IPS-NIHi7 (cell line): ENCODE measurements at regions not wholly inside any gene's neighbourhood (a gene's known extent, or its start where the extent isn't known, plus 50 kb on each side); places are given as distances from the start of the nearest gene placed in this dataset.
A peak's percentile ranks its signal among the peaks of the same experiment; 100 is the strongest.

Experiments
- DNase-seq: peaks from one replicate; pipeline ENCODE4 v3.0.0; 2012; ENCODE audit warnings: mixed read lengths; ENCODE audit errors: extremely low spot score

- no peak for DNase-seq
Measured at GRCh38 chr2:121074293-121074932, 210.6 kb downstream of the TFCP2L1 start.

DNA sequence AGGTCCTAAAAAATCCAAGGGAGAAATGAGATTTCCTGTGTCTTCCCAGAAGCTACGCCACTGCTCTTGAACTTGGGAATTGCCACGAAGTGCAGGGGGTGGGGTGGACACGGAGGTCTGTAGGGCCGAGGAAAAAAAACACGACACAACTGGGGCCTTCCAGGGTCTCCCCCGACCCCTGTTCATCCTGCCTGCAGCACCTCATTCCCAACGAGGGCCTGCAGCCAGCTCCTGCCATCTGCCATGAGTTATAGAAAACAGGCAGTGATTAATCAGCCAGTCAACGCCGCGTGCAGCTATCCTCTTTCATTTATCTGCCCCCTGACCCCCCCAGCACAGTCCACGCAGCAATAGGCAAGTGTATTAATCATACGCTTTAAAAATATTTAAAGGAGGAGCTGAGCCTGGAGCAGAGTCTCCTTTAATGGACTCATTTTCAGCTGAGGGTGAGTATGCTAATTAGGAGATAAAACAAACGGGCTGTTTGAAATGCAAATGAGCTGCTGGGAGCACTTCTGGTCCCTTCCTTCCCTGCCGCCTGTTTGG is 209.9 kb downstream of the TFCP2L1 start:
- DNase-seq, result peak; percentile 91

GRCh38 chr2:121075641-121076497 is 209.1 kb downstream of the TFCP2L1 start:
- peak; percentile 52 for DNase-seq

GRCh38 chr2:121076498-121076820 is 208.5 kb downstream of the TFCP2L1 start:
- DNase-seq, result no peak

DNA sequence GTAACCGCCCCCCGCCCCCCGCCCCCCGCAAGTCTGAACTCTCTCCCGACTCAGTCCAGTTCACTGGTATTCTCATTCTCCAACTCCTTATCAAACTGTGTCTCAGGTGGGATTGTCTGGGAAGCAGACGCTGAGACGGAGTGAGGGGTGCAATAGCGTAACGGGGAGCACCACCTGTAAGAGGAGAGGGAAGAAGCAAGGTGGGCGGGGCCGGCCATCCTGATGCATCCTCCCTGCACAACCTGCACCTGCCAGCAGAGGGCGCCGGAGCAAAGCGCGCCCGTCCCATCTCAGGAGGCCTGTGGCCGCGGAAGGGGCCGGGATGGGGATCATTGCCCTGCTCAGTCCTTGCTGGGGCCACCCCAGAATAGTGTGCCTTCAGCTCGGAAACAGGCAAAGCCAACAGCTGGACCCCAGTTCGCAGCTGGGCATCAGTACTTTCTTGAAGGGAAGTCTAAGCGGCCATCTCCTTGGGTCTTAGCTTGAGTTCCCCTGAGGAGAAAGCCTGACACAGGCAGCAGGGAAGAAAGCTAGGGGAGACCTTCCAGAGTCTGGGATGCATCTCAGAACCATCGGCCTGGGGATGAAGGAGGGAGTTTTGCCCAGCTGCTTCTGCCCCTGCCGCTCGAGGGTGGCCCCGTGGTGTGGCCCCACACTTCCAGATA is 208.0 kb downstream of the TFCP2L1 start:
- DNase-seq, result peak; percentile 83

DNA sequence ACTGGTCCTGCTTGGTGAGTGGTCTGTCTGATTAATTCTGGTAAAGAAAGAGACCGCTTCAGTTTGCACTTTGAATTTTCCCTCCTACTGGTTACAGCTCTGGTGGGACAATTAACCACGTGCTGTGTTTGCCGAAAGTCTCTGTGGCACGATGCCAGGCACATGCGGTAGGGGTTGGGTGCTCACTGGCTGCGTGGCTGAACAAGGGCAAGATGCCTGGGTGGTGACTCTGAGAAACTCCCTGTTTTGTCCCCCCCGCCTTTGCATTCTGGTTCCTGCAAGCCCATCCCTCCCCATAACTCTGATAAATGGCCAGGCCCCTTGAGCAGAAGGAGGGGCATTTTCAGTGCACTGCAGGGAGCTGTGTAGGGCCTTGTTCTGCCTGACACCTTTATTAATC is 206.1 kb downstream of the TFCP2L1 start:
- no peak for DNase-seq

GRCh38 chr2:121080013-121080772 is 204.8 kb downstream of the TFCP2L1 start:
- DNase-seq, result peak; percentile 83

GRCh38 chr2:121081701-121082100 is 203.3 kb downstream of the TFCP2L1 start:
- DNase-seq, result no peak

DNA sequence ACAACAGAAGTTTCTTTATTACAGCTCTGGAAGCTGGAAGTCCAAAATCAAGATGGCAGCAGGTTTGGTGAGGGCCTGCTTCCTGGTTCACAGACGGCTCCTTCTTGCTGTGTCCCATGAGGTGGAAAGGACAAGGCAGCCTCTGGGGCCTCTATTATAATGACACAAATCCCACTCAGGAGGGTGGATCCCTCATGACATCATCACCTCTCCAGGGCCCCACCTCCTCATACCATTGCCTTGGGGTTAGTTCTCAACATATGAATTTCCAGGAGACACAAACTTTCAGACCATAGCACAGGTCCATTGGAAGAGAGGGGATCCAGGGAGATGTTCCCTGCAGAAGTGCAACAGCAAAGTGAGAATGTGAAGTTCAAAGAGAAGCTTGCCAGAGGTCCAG is 202.8 kb downstream of the TFCP2L1 start:
- no peak for DNase-seq

GRCh38 chr2:121084130-121084680 is 200.8 kb downstream of the TFCP2L1 start:
- DNase-seq, result no peak

DNA sequence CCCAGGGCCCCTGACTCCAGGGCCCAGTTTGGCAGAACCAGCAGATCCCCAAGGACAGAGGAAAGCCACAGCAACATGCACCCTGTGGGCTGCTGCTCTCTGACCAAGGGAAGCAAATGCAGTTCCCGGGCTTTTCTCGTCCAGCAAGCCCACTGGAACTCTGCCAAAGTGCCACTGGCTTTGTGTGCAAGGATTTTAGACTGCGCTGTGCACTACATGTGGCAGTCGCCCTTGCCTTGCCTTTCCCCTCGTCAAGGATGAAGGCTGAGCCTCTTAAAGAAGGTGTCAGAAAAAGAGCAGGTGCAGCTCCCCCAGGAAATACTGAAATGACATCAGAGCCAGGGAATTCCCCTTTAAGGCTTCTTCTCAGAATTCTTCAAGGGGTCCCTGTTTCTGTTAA is 199.2 kb downstream of the TFCP2L1 start:
- no peak for DNase-seq

- no peak for DNase-seq
Measured at GRCh38 chr2:121086450-121086849, 198.6 kb downstream of the TFCP2L1 start.

- DNase-seq, result no peak
Measured at GRCh38 chr2:121087117-121087516, 197.9 kb downstream of the TFCP2L1 start.

DNA sequence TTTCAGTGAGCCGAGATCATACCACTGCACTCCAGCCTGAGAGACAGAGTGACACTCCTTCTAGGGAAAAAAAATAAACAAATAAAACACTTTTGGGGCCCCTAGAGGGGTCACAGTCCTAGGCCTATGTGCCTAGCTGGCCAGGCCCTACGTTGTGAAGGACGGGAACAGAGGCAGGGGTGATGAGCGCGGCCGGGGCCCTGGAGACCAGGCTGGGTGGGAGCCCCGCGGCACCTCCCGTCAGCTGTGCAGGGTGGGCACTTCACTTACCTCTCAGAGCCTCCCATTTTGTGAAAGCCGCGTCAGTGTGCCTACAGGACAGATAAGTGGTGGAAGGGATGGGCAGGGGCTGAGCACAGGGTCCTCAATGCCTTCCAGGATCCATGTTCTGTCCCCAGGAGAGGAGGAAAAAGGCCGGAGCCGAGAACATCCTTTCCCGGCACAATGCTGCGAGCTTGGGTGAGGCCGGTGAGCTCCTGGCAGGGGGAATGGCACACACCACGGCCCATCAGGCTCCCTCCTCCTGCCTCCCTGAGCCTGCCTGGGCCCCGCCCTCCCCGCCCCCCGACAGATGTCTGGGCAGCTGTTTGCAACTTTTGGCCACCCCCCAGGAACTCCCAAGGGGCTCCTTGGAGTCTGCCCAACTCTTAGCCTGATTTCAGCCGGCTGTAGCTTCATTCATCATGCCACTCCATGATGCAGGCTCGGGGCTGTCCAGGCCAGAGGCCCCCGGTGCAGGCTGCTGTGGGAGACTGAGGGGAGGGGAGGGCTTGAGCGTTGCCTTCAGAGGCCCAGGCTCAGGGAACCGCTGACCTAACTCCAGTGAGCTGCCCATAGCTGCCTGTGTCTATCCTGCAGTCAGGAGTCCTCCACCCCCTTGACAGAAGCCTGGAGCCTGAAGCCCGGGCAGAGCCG is 196.5 kb downstream of the TFCP2L1 start:
- no peak for DNase-seq

DNA sequence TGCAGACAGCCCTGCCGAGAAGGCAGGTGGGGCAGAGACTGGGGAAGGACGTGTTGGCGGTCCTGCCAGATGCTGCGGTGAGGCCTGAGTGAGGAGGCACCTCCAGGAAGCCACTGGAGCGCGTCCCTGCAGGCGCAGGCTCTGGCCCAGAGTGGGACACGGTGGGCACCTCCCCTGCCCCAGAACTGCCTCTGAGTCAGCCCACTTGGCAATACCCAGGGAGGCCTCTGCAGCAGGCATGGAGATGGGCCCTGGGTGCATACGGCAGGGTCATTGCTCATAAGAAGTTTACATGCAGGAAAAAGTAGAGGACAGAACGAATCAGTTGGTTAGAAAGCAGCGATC is 195.9 kb downstream of the TFCP2L1 start:
- DNase-seq, result no peak

DNA sequence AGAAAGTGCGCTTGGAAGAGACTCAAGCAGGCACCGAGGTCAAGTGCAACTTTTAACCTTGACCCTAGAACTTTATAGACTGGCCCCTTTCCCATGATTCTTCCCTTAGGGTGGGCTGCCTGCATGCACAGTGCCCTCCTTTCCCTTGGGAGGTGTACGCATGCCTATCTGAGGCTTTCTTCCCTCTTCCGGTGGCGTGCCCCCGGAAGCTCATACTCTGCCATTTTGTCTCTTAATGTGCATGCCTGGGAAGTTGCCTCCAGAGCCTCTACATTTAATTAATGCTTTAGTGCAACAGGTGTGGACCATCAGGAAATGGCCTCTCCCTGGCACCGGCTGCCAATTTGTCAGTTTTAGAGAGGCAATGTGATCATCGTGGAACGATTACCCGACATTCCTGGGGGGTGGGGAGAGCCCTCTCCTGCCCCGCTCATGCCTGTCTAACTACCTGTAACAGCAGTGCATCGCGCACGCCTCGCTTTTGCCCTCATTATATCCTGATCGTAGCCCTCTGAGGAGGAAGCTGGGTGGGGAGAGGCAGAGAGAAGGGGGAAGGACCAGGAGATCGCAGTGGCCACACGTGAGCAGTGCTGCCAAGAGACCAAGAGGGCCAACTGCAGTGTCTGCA is 194.8 kb downstream of the TFCP2L1 start:
- DNase-seq, result no peak

DNA sequence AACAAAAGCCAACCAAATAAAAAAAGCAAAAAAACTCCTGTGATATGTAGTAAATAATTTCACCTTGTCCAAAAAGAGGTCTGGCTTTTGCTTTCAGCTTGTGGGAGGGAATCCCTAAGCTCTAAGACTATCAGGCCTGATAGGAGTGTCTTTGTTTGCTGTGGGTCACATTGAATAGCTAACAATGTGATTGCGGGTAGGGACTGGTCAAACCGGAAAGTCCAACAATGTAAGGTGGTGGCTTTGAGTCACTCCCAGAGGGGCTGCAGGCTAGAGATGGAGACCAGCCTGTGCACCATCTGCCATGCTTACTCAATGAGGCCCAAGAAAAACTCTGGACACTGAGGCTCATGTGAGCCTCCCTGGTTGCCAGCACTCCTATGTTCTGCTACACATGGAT is 192.9 kb downstream of the TFCP2L1 start:
- DNase-seq, result no peak

DNA sequence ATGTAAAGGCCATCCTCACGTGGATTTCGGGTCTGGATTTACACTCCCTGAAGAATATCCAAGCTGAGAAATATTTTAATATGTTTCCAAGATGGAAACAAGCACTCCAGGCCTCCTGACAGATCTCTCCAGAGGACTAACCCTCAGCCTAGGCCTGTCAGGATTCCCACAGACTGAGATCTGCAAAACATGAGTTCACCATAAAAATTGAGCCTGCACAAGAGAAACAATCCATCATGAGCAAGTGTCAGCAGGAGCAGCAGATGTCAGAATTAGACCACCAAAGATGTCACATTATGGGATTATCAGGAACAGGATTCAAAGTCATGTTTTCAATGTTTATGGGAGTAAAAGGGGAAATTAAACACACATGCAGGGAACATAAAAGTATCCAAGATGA is 191.3 kb downstream of the TFCP2L1 start:
- DNase-seq, result no peak

DNA sequence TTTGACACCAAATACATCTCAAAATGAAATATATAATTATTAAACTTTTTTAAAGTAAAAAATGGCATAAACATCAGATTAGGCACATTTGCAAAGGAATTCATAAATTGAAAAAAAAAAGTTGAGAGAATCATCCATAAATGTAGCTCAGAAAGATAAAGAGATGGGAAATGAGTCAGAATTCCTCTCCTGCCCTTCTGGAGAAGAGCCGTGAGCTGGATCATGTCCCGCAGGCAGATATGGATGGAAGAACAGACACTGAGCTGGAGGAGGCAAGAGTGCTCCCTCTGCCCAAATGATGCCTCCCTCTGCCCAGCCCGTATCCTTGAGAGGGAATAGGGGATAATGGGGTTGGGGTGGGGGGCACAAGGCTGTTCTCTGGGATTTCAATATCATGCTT is 190.9 kb downstream of the TFCP2L1 start:
- DNase-seq, result no peak

DNA sequence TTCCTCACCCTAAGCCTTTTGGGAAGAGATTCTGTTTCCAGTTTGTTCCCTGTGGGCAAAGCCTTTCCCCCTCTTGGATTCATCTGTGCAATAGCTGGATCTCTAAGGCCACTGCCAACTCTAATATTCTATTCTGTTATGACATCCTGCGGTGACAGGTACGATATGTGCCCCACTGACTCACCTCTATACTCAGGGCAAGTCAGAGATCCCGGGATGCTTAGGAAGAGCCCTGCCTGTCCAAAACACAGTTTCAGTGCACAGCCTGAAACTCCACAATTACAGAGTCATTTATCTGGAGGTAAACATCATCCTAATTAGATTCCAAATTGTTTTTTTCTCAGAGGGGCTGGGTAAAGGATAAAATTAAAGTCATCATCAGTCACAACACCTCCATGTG is 190.2 kb downstream of the TFCP2L1 start:
- DNase-seq, result no peak
